ENCODE measurements at regions not wholly inside any gene's neighbourhood (a gene's known extent, or its start where the extent isn't known, plus 50 kb on each side); places are given as distances from the start of the nearest gene placed in this dataset.

- DNase-seq: no peak
Observed at GRCh38 chr3:106364477-106364876, 495.7 kb upstream of the CBLB start.

GRCh38 chr3:106365061-106365691, 496.4 kb upstream of the CBLB start:
- DNase-seq: no peak

GRCh38 chr3:106366352-106366751, 497.5 kb upstream of the CBLB start:
- no peak for DNase-seq

GRCh38 chr3:106367496-106367895, 498.7 kb upstream of the CBLB start:
- no peak for DNase-seq

- no peak for DNase-seq
Observed at GRCh38 chr3:106371221-106371970, 502.6 kb upstream of the CBLB start.

- DNase-seq: no peak
Observed at GRCh38 chr3:106371971-106372805, 503.4 kb upstream of the CBLB start.

GRCh38 chr3:106372806-106373190, 504.0 kb upstream of the CBLB start:
- DNase-seq: no peak

- no peak for DNase-seq
Observed at GRCh38 chr3:106376016-106376570, 507.3 kb upstream of the CBLB start.

- DNase-seq: no peak
Observed at GRCh38 chr3:106379251-106379750, 510.5 kb upstream of the CBLB start.

GRCh38 chr3:106380232-106380631, 511.4 kb upstream of the CBLB start:
- DNase-seq: no peak

- DNase-seq: no peak
Observed at GRCh38 chr3:106381286-106381938, 512.6 kb upstream of the CBLB start.

- no peak for DNase-seq
Observed at GRCh38 chr3:106381939-106382335, 513.1 kb upstream of the CBLB start.

GRCh38 chr3:106386050-106386449, 517.2 kb upstream of the CBLB start:
- DNase-seq: no peak

- DNase-seq: no peak
Observed at GRCh38 chr3:106392915-106393314, 524.1 kb upstream of the CBLB start.

GRCh38 chr3:106397006-106397405, 528.2 kb upstream of the CBLB start:
- DNase-seq: no peak

- no peak for DNase-seq
Observed at GRCh38 chr3:106398891-106399600, 530.2 kb upstream of the CBLB start.

GRCh38 chr3:106399761-106400160, 530.9 kb upstream of the CBLB start:
- DNase-seq: no peak

GRCh38 chr3:106401666-106402490, 533.1 kb upstream of the CBLB start:
- DNase-seq: no peak

GRCh38 chr3:106403371-106404145, 534.7 kb upstream of the CBLB start:
- DNase-seq: no peak

- no peak for DNase-seq
Observed at GRCh38 chr3:106413683-106414082, 544.9 kb upstream of the CBLB start.
